T-helper 22 cell (primary cell): ENCODE measurements at regions not wholly inside any gene's neighbourhood (a gene's known extent, or its start where the extent isn't known, plus 50 kb on each side); places are given as distances from the start of the nearest gene placed in this dataset.
"Not testable (repeated sequence)": the region's sequence is repeated elsewhere in the genome, so short reads cannot be mapped to it uniquely, and the experiment has no call there.

Experiments used
- DNase-seq: peaks from one replicate; pipeline ENCODE4 v3.0.0-alpha.2; 2020; ENCODE audit warnings: low read depth

GRCh38 chr7:32648408-32649156 is 153.3 kb downstream of the AVL9 start:
- no peak for DNase-seq

GRCh38 chr7:32645255-32645654 is 150.0 kb downstream of the AVL9 start:
- DNase-seq, result not testable (repeated sequence)

DNA sequence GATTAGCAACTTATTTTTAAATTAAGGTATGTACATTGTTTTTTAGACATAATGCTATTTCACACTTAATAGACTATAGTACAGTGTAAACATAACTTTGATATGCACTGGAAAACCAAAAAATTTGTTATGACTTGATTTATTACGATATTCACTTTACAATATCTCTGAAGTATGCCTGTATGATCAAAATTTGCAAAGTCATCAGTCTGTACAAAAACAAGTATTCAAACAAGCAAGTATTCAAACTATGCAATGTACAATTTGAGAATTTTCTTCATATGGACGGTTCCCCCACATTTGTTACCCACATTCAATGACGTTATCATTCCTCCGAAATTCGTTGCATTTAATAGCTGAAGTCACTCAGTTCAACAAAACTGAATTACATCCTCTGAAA is 147.9 kb downstream of the AVL9 start:
- DNase-seq, result no peak

- no peak for DNase-seq
Observed at GRCh38 chr7:32639122-32639521, 143.8 kb downstream of the AVL9 start.

DNA sequence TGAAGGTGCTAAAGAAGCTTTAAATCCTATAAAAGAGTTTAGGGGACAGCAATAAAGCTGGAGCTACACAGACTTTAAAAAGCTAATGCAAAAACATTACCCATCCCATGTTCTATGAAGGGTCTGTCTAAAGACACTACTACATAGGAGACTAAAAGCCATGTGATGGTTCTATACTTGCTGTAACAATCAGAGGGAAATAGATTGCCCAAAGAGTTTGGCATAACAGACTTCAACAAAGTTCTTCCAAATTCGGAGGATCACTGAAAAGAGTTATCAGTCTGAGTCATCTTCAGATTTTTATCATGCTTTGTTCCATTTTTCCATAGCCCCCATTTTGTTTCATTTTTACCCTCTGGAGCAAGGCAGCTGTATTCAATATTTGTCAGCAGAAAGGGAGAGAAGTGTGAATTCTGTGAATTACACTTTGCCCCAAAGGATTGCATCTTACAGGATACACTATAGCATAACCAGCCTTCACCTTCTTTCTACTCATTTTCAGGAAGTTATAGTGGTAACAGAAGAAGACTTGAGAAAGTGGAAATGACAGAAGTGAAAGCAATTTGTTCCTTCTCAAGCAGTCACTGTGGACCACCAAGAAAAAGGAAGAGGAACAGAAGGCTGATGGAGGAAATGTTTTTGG is 143.3 kb downstream of the AVL9 start:
- not testable (repeated sequence) for DNase-seq
